ENCODE measurements at regions not wholly inside any gene's neighbourhood (a gene's known extent, or its start where the extent isn't known, plus 50 kb on each side); places are given as distances from the start of the nearest gene placed in this dataset.

DNA sequence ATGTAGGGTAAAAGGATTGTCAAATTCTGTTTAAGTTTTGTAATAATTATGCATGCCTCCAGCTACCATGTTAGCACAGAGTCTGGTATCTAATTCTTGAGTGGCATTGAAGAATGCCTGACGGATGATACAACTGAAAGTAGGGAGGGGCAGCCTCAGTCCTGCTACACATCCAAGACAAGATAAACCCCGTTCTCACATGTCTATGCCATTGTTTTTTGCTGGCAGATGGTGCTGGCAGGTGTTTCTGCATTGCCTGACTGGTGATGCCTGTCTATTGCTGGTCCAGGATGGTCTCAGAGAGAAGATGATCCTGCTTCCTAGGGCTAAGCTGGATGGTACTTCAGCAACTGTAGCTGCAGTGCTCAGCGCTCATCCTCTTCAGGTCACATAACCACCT is 245.8 kb upstream of the NAV3 start:
- TF ChIP-seq, protein P1, sequence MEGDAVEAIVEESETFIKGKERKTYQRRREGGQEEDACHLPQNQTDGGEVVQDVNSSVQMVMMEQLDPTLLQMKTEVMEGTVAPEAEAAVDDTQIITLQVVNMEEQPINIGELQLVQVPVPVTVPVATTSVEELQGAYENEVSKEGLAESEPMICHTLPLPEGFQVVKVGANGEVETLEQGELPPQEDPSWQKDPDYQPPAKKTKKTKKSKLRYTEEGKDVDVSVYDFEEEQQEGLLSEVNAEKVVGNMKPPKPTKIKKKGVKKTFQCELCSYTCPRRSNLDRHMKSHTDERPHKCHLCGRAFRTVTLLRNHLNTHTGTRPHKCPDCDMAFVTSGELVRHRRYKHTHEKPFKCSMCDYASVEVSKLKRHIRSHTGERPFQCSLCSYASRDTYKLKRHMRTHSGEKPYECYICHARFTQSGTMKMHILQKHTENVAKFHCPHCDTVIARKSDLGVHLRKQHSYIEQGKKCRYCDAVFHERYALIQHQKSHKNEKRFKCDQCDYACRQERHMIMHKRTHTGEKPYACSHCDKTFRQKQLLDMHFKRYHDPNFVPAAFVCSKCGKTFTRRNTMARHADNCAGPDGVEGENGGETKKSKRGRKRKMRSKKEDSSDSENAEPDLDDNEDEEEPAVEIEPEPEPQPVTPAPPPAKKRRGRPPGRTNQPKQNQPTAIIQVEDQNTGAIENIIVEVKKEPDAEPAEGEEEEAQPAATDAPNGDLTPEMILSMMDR (IDR thresholded peaks at IDR 0.05), result no peak
- ATAC-seq (ENCODE audit: low FRiP score) (no peak), DNase-seq (ENCODE audit: low spot score) (no peak)

GRCh38 chr12:77578466-77579220 is 252.1 kb upstream of the NAV3 start:
- DNase-seq (ENCODE audit: low spot score), result no peak
- TF ChIP-seq, protein P1 (IDR thresholded peaks at IDR 0.05), result no peak
- no peak for ATAC-seq (ENCODE audit: low FRiP score)

GRCh38 chr12:77577791-77578190 is 252.9 kb upstream of the NAV3 start:
- ATAC-seq (ENCODE audit: low FRiP score), result no peak
- TF ChIP-seq, protein P1 (IDR thresholded peaks at IDR 0.05), result no peak
- DNase-seq (ENCODE audit: low spot score), result no peak

DNA sequence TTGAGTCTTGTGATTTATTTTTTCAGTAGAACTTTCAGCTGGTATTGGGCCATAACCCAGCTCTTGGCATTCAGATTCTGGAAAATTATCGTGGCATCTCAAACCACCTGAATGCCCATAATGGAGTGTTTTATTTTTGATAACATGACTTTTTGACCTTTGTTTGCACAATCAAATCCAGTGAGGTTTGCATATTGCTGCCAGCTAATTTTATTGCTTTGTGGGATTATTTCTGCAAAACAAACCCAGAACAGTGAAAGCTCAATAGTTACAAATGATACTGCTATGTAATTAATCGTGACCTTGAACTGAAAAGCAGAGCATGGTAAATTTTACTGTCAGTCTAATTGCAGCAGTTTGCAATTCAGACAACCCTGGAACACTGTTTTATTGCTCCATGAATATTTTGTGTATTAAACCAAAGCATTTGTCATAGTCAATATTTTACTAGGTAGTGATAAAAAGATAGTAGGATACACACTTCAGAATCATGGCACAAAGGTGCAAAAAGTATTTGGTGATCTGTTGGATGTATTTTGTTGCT is 255.2 kb upstream of the NAV3 start:
- no peak for ATAC-seq (ENCODE audit: low FRiP score)
- DNase-seq (ENCODE audit: low spot score), result no peak
- TF ChIP-seq, protein P1 (IDR thresholded peaks at IDR 0.05), result no peak

- no peak for ATAC-seq (ENCODE audit: low FRiP score)
- no peak for DNase-seq (ENCODE audit: low spot score)
- TF ChIP-seq, protein P1 (IDR thresholded peaks at IDR 0.05), result no peak
Observed at GRCh38 chr12:77572371-77572770, 258.3 kb upstream of the NAV3 start.

DNA sequence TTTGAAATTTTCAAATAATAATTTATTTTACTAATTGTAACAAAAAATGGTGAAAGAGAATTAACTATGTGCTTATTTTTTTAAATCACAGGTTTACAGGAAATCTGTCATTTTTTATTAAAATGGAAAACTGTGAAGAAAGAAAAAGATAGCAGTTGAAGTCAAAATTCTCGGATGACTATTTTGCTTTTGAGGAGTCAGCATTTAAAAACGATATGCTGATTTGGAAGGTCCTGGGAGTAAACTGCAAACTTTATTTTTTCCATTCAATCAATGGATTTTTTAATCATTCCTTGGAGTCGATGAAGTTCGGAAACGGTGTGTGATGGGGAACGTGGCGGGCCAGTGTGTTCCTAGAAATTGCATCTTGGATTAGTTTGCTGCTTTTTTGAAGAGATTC is 258.9 kb upstream of the NAV3 start:
- ATAC-seq (ENCODE audit: low FRiP score) (no peak), DNase-seq (ENCODE audit: low spot score) (no peak)
- TF ChIP-seq, protein P1 (IDR thresholded peaks at IDR 0.05), result no peak

GRCh38 chr12:77571127-77571526 is 259.6 kb upstream of the NAV3 start:
- no peak for ATAC-seq (ENCODE audit: low FRiP score)
- TF ChIP-seq, protein P1 (IDR thresholded peaks at IDR 0.05), result no peak
- DNase-seq (ENCODE audit: low spot score), result no peak

All from omental fat pad (tissue), 3 donors.